Endothelial cell of umbilical vein (primary cell): ENCODE measurements at regions not wholly inside any gene's neighbourhood (a gene's known extent, or its start where the extent isn't known, plus 50 kb on each side); places are given as distances from the start of the nearest gene placed in this dataset.
A peak's percentile ranks its signal among the peaks of the same experiment; 100 is the strongest.

Experiments
- BruUV-seq: library from RNA; stranded (reverse); fragments of 400-500 nt; replicated peaks from 2 replicates; lab custom pipeline; 2021; lab: Mats Ljungman, UMichigan
- CTCF ChIA-PET: fragments of 300-600, 350-600 bp; sonication (Branson Sonifier 250); formaldehyde crosslinking; loops from one replicate; lab custom pipeline; 2021; ENCODE audit warnings: antibody characterized with exemption, inconsistent platforms; lab: Charles Lee
- POLR2A ChIA-PET: fragments of 300-600, 350-600 bp; sonication (Branson Sonifier 250); formaldehyde crosslinking; loops from one replicate; lab custom pipeline; 2021; ENCODE audit warnings: antibody characterized with exemption, inconsistent platforms; lab: Charles Lee
- DNase-seq: peaks from one replicate; pipeline ENCODE4 v3.0.0-alpha.2; 2011; ENCODE audit warnings: low read depth, low spot score
- FAIRE-seq: peaks from 2 replicates; lab custom pipeline; 2011; peaks lifted over from hg19 to GRCh38; lab: Jason Lieb, UNC
- H2AFZ ChIP-seq: 2 replicates; pipeline ENCODE4 v1.6.0; 2012; ENCODE audit warnings: low read depth, low read length, control low read depth, inconsistent platforms
- H3K27ac ChIP-seq: 2 replicates; pipeline ENCODE4 v1.5.1; 2011; ENCODE audit warnings: low read depth, mild to moderate bottlenecking, control low read depth, low read length, moderate library complexity; ENCODE audit not compliant: insufficient read depth
- H3K27me3 ChIP-seq, 2 experiments: 2 replicates each; pipeline versions ENCODE4 v1.6.0 to v1.6.1; 2011; ENCODE audit warnings: low read length in 2 of 2, mixed read lengths in 1 of 2; ENCODE audit not compliant: control insufficient read depth in 2 of 2, insufficient read depth in 2 of 2
- H3K36me3 ChIP-seq, 2 experiments: 2 replicates in 1 of 2; 3 replicates in 1 of 2; pipeline ENCODE4 v1.5.1; 2011; ENCODE audit warnings: low read length in 2 of 2, mild to moderate bottlenecking in 1 of 2, moderate library complexity in 1 of 2; ENCODE audit not compliant: control insufficient read depth in 2 of 2, insufficient read depth in 2 of 2; ENCODE audit errors: extremely low read depth in 1 of 2
- H3K4me1 ChIP-seq: 3 replicates; pipeline ENCODE4 v1.5.1; 2011; ENCODE audit warnings: mild to moderate bottlenecking, low read length; ENCODE audit not compliant: control insufficient read depth, insufficient read depth; ENCODE audit errors: extremely low read depth
- H3K4me2 ChIP-seq: 2 replicates; pipeline ENCODE4 v1.6.1; 2011; ENCODE audit warnings: low read length, control low read depth, mixed read lengths; ENCODE audit not compliant: insufficient read depth
- H3K4me3 ChIP-seq, 3 experiments: fragments of 200-600 bp in 1 of 3; sonication (generic), shearing (Covaris generic) in 1 of 3; replicated peaks in 1 of 3; 2 replicates each; pipeline ENCODE4 v1.5.1; 2011 to 2016; ENCODE audit warnings: control low read depth in 3 of 3, low read length in 3 of 3, mild to moderate bottlenecking in 2 of 3, inconsistent platforms in 1 of 3, low read depth in 1 of 3, moderate library complexity in 1 of 3; ENCODE audit not compliant: insufficient read depth in 1 of 3
- H3K79me2 ChIP-seq: 2 replicates; pipeline ENCODE4 v1.6.0; 2012; ENCODE audit warnings: low read length, inconsistent platforms; ENCODE audit not compliant: control insufficient read depth, insufficient read depth
- H3K9ac ChIP-seq: replicated peaks from 2 replicates; pipeline ENCODE3; 2011; ENCODE audit warnings: low read length, control low read depth; ENCODE audit not compliant: insufficient read depth; ENCODE audit errors: extremely low read depth
- H3K9me1 ChIP-seq: replicated peaks from 3 replicates; pipeline ENCODE4 v1.6.0; 2011; ENCODE audit warnings: mild to moderate bottlenecking, low read length; ENCODE audit not compliant: control insufficient read depth, insufficient read depth; ENCODE audit errors: extremely low read depth
- H3K9me3 ChIP-seq: replicated peaks from 2 replicates; pipeline ENCODE4 v1.5.1; 2012; ENCODE audit warnings: low read length, inconsistent platforms; ENCODE audit not compliant: control insufficient read depth, insufficient read depth
- H4K20me1 ChIP-seq: replicated peaks from 2 replicates; pipeline ENCODE3; 2011; ENCODE audit warnings: mild to moderate bottlenecking, low read length; ENCODE audit not compliant: control insufficient read depth, insufficient read depth; ENCODE audit errors: extremely low read depth
- EZH2 ChIP-seq: IDR thresholded peaks from 2 replicates; pipeline ENCODE4 v1.6.1; 2012; ENCODE audit warnings: borderline replicate concordance, low read depth, mild to moderate bottlenecking, moderate library complexity, low read length, inconsistent platforms; ENCODE audit not compliant: severe bottlenecking
- FOS ChIP-seq: IDR thresholded peaks from 2 replicates; pipeline ENCODE4 v1.6.1; 2011; ENCODE audit warnings: mild to moderate bottlenecking, low read length, moderate library complexity, borderline replicate concordance; ENCODE audit not compliant: insufficient read depth
- GATA2 ChIP-seq: IDR thresholded peaks from 2 replicates; pipeline ENCODE4 v1.7.0; 2011; ENCODE audit warnings: low read depth, mild to moderate bottlenecking, moderate library complexity, mixed read lengths, low read length; ENCODE audit not compliant: insufficient read length, insufficient read depth
- JUN ChIP-seq: IDR thresholded peaks from 2 replicates; pipeline ENCODE4 v1.6.1; 2011; ENCODE audit warnings: borderline replicate concordance, low read depth; ENCODE audit not compliant: insufficient read length, insufficient read depth
- MYC ChIP-seq: IDR thresholded peaks from one replicate; pipeline ENCODE4 v1.6.1; 2011; ENCODE audit warnings: mild to moderate bottlenecking, low read depth, low read length
- POLR2A ChIP-seq: IDR thresholded peaks from 2 replicates; pipeline ENCODE4 v1.6.1; 2012; ENCODE audit warnings: low read depth, mild to moderate bottlenecking, control low read depth, low read length
- POLR2AphosphoS5 ChIP-seq: IDR thresholded peaks from 2 replicates; pipeline ENCODE4 v1.6.1; 2012; ENCODE audit warnings: low read depth, mild to moderate bottlenecking, control low read depth, low read length, moderate library complexity; ENCODE audit not compliant: insufficient read depth
- dilution Hi-C: fragments of 300-500 bp; cut with MboI; formaldehyde crosslinking; loops from one replicate; pipeline ENCODE4 v1.15.0; 2019; ENCODE audit warnings: low sequenced_read_pairs; ENCODE audit not compliant: extremely low pct_ligation_motif_present
- intact Hi-C: fragments of 100-400 bp; cut with micrococcal nuclease; formaldehyde crosslinking; loops from one replicate; pipeline ENCODE4 v1.10.0; 2022
- TF ChIP-seq, protein P1 (sequence below): IDR thresholded peaks from 2 replicates; pipeline ENCODE4 v1.6.1; 2011; ENCODE audit not compliant: insufficient read depth, insufficient read length
- TF ChIP-seq, protein P2 (sequence below), 2 donors: IDR thresholded peaks; 1 replicate in 1 of 2; 2 replicates in 1 of 2; pipeline ENCODE4 v1.5.1; 2011; ENCODE audit warnings: low read length in 2 of 2, mild to moderate bottlenecking in 2 of 2, moderate library complexity in 2 of 2, control low read depth in 1 of 2, inconsistent platforms in 1 of 2, low read depth in 1 of 2; ENCODE audit not compliant: insufficient read depth in 1 of 2; ENCODE audit errors: extremely low read depth in 1 of 2

DNA sequence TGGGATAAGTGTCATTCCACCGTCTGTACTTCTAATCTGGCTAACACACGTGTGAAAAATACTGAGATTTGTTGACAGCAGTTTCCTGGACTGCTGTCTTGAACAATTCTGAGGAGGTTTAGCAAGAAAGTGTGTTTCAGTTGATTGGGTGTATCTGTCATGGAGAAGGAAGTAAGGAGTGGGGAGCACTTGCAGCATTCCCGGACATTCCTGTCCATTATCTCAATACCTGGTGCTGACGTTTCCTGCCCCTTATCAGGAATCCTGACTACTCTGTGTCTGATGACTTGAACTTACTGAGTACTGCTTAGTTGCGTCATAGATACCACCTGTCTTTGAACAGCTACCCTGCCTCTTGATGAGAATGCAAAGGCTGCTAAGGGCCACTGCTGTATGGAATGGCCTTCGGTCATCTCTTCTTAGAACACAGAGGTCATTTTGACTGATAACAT lies 72.0 kb upstream of the VKORC1L1 start:
- Histone ChIP-seq H3K4me2 (no peak overlapping the region), H3K27me3 (no peaks in the 10 kb centered on the region), H4K20me1 (no peaks in the 10 kb centered on the region), H3K27ac (peak overlapping the region; percentile 31), H3K4me1 (peaks cover 34% of the 10 kb centered on the region), H3K9me3 (no peaks in the 10 kb centered on the region), H3K9me1 (no peaks in the 10 kb centered on the region), H3K9ac (no peak overlapping the region), H3K36me3 (no peaks in the 10 kb centered on the region), H3K4me3 (no peak overlapping the region), H3K79me2 (no peaks in the 10 kb centered on the region), H2AFZ (no peak overlapping the region)
- TF ChIP-seq MYC (no peak), EZH2 (no peak), POLR2A (no peak), POLR2AphosphoS5 (no peak), GATA2 (no peak), JUN (no peak), FOS (no peak)
- TF ChIP-seq, protein P1, sequence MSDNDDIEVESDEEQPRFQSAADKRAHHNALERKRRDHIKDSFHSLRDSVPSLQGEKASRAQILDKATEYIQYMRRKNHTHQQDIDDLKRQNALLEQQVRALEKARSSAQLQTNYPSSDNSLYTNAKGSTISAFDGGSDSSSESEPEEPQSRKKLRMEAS = no peak
- TF ChIP-seq, protein P2, sequence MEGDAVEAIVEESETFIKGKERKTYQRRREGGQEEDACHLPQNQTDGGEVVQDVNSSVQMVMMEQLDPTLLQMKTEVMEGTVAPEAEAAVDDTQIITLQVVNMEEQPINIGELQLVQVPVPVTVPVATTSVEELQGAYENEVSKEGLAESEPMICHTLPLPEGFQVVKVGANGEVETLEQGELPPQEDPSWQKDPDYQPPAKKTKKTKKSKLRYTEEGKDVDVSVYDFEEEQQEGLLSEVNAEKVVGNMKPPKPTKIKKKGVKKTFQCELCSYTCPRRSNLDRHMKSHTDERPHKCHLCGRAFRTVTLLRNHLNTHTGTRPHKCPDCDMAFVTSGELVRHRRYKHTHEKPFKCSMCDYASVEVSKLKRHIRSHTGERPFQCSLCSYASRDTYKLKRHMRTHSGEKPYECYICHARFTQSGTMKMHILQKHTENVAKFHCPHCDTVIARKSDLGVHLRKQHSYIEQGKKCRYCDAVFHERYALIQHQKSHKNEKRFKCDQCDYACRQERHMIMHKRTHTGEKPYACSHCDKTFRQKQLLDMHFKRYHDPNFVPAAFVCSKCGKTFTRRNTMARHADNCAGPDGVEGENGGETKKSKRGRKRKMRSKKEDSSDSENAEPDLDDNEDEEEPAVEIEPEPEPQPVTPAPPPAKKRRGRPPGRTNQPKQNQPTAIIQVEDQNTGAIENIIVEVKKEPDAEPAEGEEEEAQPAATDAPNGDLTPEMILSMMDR (IDR thresholded peaks at IDR 0.05; ENCODE audit: extremely low read depth in 1 of 2, insufficient read depth in 1 of 2, low read depth in 1 of 2, low read length in 2 of 2) = no peak
- intact Hi-C loops (no loop called here), dilution Hi-C loops (no loop called here)
- BruUV-seq = no TSS peak
- DNase-seq = peak; percentile 75
- FAIRE-seq = peak; percentile 42
- ChIA-PET CTCF (no interaction called here), POLR2A (no interaction called here)
